ENCODE measurements at regions not wholly inside any gene's neighbourhood (a gene's known extent, or its start where the extent isn't known, plus 50 kb on each side); places are given as distances from the start of the nearest gene placed in this dataset.

DNA sequence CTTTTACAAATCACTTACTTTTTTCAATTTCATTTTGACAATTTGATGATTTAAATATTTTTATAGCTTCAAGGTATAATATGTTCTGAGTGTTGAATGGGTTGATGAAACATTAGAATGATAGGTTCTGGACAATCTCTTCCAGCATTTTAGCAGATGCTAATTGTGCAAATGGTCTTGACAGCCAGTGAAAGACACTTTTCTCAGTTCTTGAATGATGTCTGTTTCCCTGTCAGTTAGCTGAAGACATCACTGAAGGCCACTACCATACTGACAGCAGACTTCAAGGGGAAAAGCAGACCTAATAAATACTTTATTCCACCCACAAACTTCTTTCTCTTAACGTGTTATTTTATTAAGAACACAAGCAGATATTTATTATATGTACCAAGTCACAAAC is 498.6 kb downstream of the GRXCR1 start:
- Histone ChIP-seq H3K4me1 (ENCODE audit: control insufficient read depth in 1 of 2, extremely low read depth in 1 of 2, insufficient read depth in 2 of 2, low read length in 2 of 2) (no peaks in the 10 kb centered on the region), H3K27me3 (replicated peaks in 1 of 2; ENCODE audit: control insufficient read depth in 2 of 2, extremely low read depth in 1 of 2, insufficient read depth in 2 of 2, low read length in 1 of 2) (no peaks in the 10 kb centered on the region), H3K36me3 (ENCODE audit: control insufficient read depth in 2 of 2, extremely low read depth in 1 of 2, insufficient read depth in 1 of 2, low read length in 1 of 2) (no peaks in the 10 kb centered on the region), H3K27ac (ENCODE audit: low read length) (no peak overlapping the region), H3K9me3 (no peaks in the 10 kb centered on the region), H3K4me3 (ENCODE audit: control insufficient read depth in 1 of 2, extremely low read depth in 1 of 2, low read length in 1 of 2) (no peak overlapping the region)
- H3K9me3 Mint-ChIP-seq, result peaks cover 0 to 8% (median 6%) of the 10 kb centered on the region in 3 donors
- no peaks in the 10 kb centered on the region for H3K27me3 Mint-ChIP-seq
- ATAC-seq (replicated peaks in 1 of 4), result no peak
- ChIA-PET POLR2A (no interaction called here), CTCF (no interaction called here)
- WGBS (ENCODE audit: insufficient coverage), result no CpG with 5 or more reads among the region's 1 CpG
- no peak for DNase-seq
- H3K4me3 Mint-ChIP-seq, result no peak overlapping the region
- no peaks in the 10 kb centered on the region for H3K36me3 Mint-ChIP-seq
- no peak overlapping the region for H3K27ac Mint-ChIP-seq
- H3K4me1 Mint-ChIP-seq, result no peaks in the 10 kb centered on the region

DNA sequence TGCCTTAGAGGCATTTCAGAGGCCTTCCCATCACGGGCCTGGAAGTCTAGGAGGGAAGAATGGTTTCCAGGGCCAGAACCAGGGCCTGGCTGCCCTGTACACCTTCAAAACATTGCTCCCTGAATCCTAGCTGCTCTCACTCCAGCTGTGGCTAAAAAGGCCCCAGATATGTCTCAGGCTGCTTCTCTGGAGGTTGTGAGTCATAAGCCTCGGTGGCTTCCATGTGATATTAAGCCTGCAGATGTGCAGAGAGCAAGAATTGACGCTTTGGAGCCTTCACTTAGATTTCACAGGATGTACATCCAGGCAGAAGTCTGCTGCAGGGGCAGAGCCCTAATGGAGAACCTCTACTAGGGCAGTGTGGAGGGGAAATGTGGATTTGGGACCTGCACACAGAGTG is 502.5 kb downstream of the GRXCR1 start:
- no peak overlapping the region for H3K4me3 ChIP-seq (ENCODE audit: control insufficient read depth in 1 of 2, extremely low read depth in 1 of 2, low read length in 1 of 2)
- Mint-ChIP-seq H3K27me3 (no peaks in the 10 kb centered on the region), H3K4me3 (no peak overlapping the region), H3K27ac (no peak overlapping the region), H3K36me3 (no peaks in the 10 kb centered on the region), H3K9me3 (peaks cover 9 to 16% (median 15%) of the 10 kb centered on the region in 3 donors), H3K4me1 (no peaks in the 10 kb centered on the region)
- no peak overlapping the region for H3K27ac ChIP-seq (ENCODE audit: low read length)
- DNase-seq, result no peak
- ATAC-seq (replicated peaks in 1 of 4), result no peak
- H3K9me3 ChIP-seq, result peaks cover 3% of the 10 kb centered on the region
- WGBS (ENCODE audit: insufficient coverage), result 51% methylated on average over 3 of the region's 3 CpGs
- POLR2A ChIA-PET, result no interaction called here
- CTCF ChIA-PET, result no interaction called here
- no peaks in the 10 kb centered on the region for H3K4me1 ChIP-seq (ENCODE audit: control insufficient read depth in 1 of 2, extremely low read depth in 1 of 2, insufficient read depth in 2 of 2, low read length in 2 of 2)
- no peaks in the 10 kb centered on the region for H3K36me3 ChIP-seq (ENCODE audit: control insufficient read depth in 2 of 2, extremely low read depth in 1 of 2, insufficient read depth in 1 of 2, low read length in 1 of 2)
- no peaks in the 10 kb centered on the region for H3K27me3 ChIP-seq (replicated peaks in 1 of 2; ENCODE audit: control insufficient read depth in 2 of 2, extremely low read depth in 1 of 2, insufficient read depth in 2 of 2, low read length in 1 of 2)

DNA sequence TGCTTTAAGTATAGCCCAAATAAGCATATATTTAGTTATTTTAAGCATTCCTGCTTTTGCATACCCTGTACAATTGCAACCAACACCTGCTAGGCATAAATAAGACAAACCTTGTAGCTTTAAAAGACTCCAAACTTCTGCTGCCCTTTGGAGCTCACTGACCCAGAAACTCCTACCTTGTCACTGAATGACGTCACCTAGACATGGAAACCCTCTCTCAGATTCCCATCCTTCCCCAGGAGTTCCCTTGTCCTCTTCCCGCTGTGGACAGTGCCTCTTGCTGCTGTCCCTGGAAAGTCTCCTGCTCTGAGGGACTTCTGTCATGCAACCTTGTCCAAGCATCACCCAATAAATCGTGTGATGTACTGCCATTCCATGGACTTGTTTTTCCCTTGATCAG is 507.2 kb downstream of the GRXCR1 start:
- WGBS (ENCODE audit: insufficient coverage), result 69% methylated on average over 3 of the region's 3 CpGs
- ATAC-seq (replicated peaks in 1 of 4) (no peak), DNase-seq (no peak)
- Histone ChIP-seq H3K9me3 (peaks cover 3% of the 10 kb centered on the region), H3K36me3 (ENCODE audit: control insufficient read depth in 2 of 2, extremely low read depth in 1 of 2, insufficient read depth in 1 of 2, low read length in 1 of 2) (no peaks in the 10 kb centered on the region), H3K4me3 (ENCODE audit: control insufficient read depth in 1 of 2, extremely low read depth in 1 of 2, low read length in 1 of 2) (no peak overlapping the region), H3K27ac (ENCODE audit: low read length) (no peak overlapping the region), H3K4me1 (ENCODE audit: control insufficient read depth in 1 of 2, extremely low read depth in 1 of 2, insufficient read depth in 2 of 2, low read length in 2 of 2) (no peaks in the 10 kb centered on the region), H3K27me3 (replicated peaks in 1 of 2; ENCODE audit: control insufficient read depth in 2 of 2, extremely low read depth in 1 of 2, insufficient read depth in 2 of 2, low read length in 1 of 2) (no peaks in the 10 kb centered on the region)
- Mint-ChIP-seq H3K9me3 (peaks cover 12 to 18% (median 13%) of the 10 kb centered on the region in 3 donors), H3K4me3 (no peak overlapping the region), H3K27ac (no peak overlapping the region), H3K36me3 (no peaks in the 10 kb centered on the region), H3K4me1 (no peaks in the 10 kb centered on the region), H3K27me3 (no peaks in the 10 kb centered on the region)
- ChIA-PET POLR2A (no interaction called here), CTCF (no interaction called here)

DNA sequence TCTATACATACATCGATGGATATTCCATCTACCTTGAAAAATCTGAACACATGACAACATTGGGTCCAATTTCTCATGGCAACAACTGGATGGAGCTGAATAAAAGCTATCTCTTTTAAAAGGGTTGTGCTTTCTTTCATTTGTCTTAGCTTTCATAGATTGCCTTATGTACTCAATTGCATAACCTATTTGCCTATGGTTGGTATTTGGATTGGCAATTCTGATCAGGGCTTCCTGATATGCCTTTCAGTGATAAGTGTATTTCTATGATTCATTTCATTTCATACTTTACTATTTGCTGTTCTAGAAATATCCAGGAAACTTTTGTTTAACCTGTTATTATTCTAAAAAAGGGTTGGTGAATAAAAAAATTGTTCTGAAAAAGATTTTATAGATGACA is 509.9 kb downstream of the GRXCR1 start:
- Histone ChIP-seq H3K36me3 (ENCODE audit: control insufficient read depth in 2 of 2, extremely low read depth in 1 of 2, insufficient read depth in 1 of 2, low read length in 1 of 2) (no peaks in the 10 kb centered on the region), H3K9me3 (peaks cover 3% of the 10 kb centered on the region), H3K4me1 (ENCODE audit: control insufficient read depth in 1 of 2, extremely low read depth in 1 of 2, insufficient read depth in 2 of 2, low read length in 2 of 2) (no peaks in the 10 kb centered on the region), H3K27me3 (replicated peaks in 1 of 2; ENCODE audit: control insufficient read depth in 2 of 2, extremely low read depth in 1 of 2, insufficient read depth in 2 of 2, low read length in 1 of 2) (no peaks in the 10 kb centered on the region), H3K27ac (ENCODE audit: low read length) (no peak overlapping the region), H3K4me3 (ENCODE audit: control insufficient read depth in 1 of 2, extremely low read depth in 1 of 2, low read length in 1 of 2) (no peak overlapping the region)
- WGBS (ENCODE audit: insufficient coverage), result no CpG with 5 or more reads among the region's 1 CpG
- H3K36me3 Mint-ChIP-seq, result no peaks in the 10 kb centered on the region
- H3K9me3 Mint-ChIP-seq, result peaks cover 8 to 20% (median 16%) of the 10 kb centered on the region in 3 donors
- CTCF ChIA-PET, result no interaction called here
- no peaks in the 10 kb centered on the region for H3K27me3 Mint-ChIP-seq
- no peak overlapping the region for H3K27ac Mint-ChIP-seq
- no peaks in the 10 kb centered on the region for H3K4me1 Mint-ChIP-seq
- POLR2A ChIA-PET, result no interaction called here
- no peak for DNase-seq
- no peak overlapping the region for H3K4me3 Mint-ChIP-seq
- ATAC-seq (replicated peaks in 1 of 4), result no peak

DNA sequence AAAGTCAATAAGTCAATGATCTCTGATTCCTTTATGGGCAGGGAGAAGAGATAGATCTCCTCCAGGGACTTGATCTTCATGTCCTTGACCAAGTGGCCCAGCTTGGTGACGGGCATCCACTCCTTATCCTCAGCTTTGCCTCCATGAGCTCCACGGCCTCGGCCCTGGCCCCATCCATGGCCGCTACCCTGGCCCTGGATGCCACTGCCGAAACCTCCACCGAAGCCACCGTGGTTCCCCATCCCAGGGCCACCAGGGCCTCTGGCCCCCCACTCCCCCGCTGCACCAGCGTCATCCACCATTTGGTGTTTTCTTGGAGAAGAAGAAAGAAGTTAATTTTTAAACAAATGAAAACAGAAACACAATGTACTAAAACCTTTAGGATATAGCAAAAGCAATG is 518.1 kb downstream of the GRXCR1 start:
- Histone ChIP-seq H3K27me3 (replicated peaks in 1 of 2; ENCODE audit: control insufficient read depth in 2 of 2, extremely low read depth in 1 of 2, insufficient read depth in 2 of 2, low read length in 1 of 2) (no peaks in the 10 kb centered on the region), H3K4me1 (ENCODE audit: control insufficient read depth in 1 of 2, extremely low read depth in 1 of 2, insufficient read depth in 2 of 2, low read length in 2 of 2) (no peaks in the 10 kb centered on the region), H3K9me3 (no peaks in the 10 kb centered on the region), H3K27ac (ENCODE audit: low read length) (no peak overlapping the region), H3K36me3 (ENCODE audit: control insufficient read depth in 2 of 2, extremely low read depth in 1 of 2, insufficient read depth in 1 of 2, low read length in 1 of 2) (no peaks in the 10 kb centered on the region), H3K4me3 (ENCODE audit: control insufficient read depth in 1 of 2, extremely low read depth in 1 of 2, low read length in 1 of 2) (no peak overlapping the region)
- CTCF ChIA-PET, result no interaction called here
- H3K4me1 Mint-ChIP-seq, result no peaks in the 10 kb centered on the region
- no peak overlapping the region for H3K27ac Mint-ChIP-seq
- DNase-seq (no peak), ATAC-seq (replicated peaks in 1 of 4) (no peak)
- no peaks in the 10 kb centered on the region for H3K36me3 Mint-ChIP-seq
- POLR2A ChIA-PET, result no interaction called here
- 83% methylated on average over 2 of the region's 9 CpGs for WGBS (ENCODE audit: insufficient coverage)
- H3K9me3 Mint-ChIP-seq, result peaks cover 4 to 20% (median 14%) of the 10 kb centered on the region in 3 donors
- no peak overlapping the region for H3K4me3 Mint-ChIP-seq
- no peaks in the 10 kb centered on the region for H3K27me3 Mint-ChIP-seq

DNA sequence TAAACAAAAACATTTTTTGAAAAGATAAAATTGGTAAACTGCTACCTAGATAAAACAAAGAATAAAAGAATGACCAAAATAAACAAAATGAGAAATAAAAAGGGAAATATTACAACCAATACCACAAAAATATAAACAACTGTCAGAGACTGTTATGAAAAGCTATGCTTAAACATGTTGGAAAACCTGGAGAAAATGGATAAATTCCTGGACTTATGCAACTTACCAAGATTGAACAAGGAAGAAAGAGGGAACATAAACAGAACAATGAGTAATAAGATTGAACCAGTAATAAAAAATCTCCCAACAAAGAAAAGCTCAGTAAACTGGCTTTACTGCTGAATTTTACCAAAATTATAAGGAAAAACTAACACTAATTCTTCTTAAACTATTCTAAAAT is 518.7 kb downstream of the GRXCR1 start:
- POLR2A ChIA-PET, result no interaction called here
- H3K4me3 ChIP-seq (ENCODE audit: control insufficient read depth in 1 of 2, extremely low read depth in 1 of 2, low read length in 1 of 2), result no peak overlapping the region
- H3K9me3 Mint-ChIP-seq, result peaks cover 0 to 20% (median 14%) of the 10 kb centered on the region in 3 donors

DNA sequence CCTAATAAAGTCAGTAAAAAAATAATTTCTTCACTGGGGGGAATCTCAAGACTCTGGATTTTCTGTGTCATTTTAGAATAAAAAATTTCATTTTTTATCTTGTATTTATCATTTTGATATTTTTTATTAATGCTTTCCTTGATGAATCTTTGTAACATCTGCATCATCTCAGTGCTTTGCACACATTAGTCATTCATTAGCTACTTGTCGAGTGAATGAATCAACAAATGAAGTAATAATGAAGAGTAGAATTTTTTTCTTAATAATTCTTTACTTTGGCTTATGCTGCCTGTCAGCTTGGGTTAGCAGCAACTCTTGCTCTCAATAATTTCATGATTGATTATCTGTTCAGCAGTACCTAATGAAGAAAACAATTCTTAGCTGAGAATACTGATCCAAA is 530.8 kb downstream of the GRXCR1 start:
- Histone ChIP-seq H3K36me3 (ENCODE audit: control insufficient read depth in 2 of 2, extremely low read depth in 1 of 2, insufficient read depth in 1 of 2, low read length in 1 of 2) (no peaks in the 10 kb centered on the region), H3K9me3 (peaks cover 2% of the 10 kb centered on the region), H3K4me3 (ENCODE audit: control insufficient read depth in 1 of 2, extremely low read depth in 1 of 2, low read length in 1 of 2) (no peak overlapping the region), H3K4me1 (ENCODE audit: control insufficient read depth in 1 of 2, extremely low read depth in 1 of 2, insufficient read depth in 2 of 2, low read length in 2 of 2) (no peaks in the 10 kb centered on the region), H3K27ac (ENCODE audit: low read length) (no peak overlapping the region), H3K27me3 (replicated peaks in 1 of 2; ENCODE audit: control insufficient read depth in 2 of 2, extremely low read depth in 1 of 2, insufficient read depth in 2 of 2, low read length in 1 of 2) (no peaks in the 10 kb centered on the region)
- H3K27ac Mint-ChIP-seq, result no peak overlapping the region
- POLR2A ChIA-PET, result no interaction called here
- no peaks in the 10 kb centered on the region for H3K36me3 Mint-ChIP-seq
- H3K4me1 Mint-ChIP-seq, result no peaks in the 10 kb centered on the region
- no CpG with 5 or more reads among the region's 1 CpG for WGBS (ENCODE audit: insufficient coverage)
- ATAC-seq (replicated peaks in 1 of 4) (no peak), DNase-seq (no peak)
- H3K4me3 Mint-ChIP-seq, result no peak overlapping the region
- H3K9me3 Mint-ChIP-seq, result peaks cover 2 to 15% (median 8%) of the 10 kb centered on the region in 3 donors
- no peaks in the 10 kb centered on the region for H3K27me3 Mint-ChIP-seq
- CTCF ChIA-PET, result no interaction called here

More for the DNA sequence above, 518.7 kb downstream of the GRXCR1 start:
- H3K27ac Mint-ChIP-seq, result no peak overlapping the region
- Histone ChIP-seq H3K4me1 (ENCODE audit: control insufficient read depth in 1 of 2, extremely low read depth in 1 of 2, insufficient read depth in 2 of 2, low read length in 2 of 2) (no peaks in the 10 kb centered on the region), H3K9me3 (no peaks in the 10 kb centered on the region), H3K36me3 (ENCODE audit: control insufficient read depth in 2 of 2, extremely low read depth in 1 of 2, insufficient read depth in 1 of 2, low read length in 1 of 2) (no peaks in the 10 kb centered on the region), H3K27ac (ENCODE audit: low read length) (no peak overlapping the region), H3K27me3 (replicated peaks in 1 of 2; ENCODE audit: control insufficient read depth in 2 of 2, extremely low read depth in 1 of 2, insufficient read depth in 2 of 2, low read length in 1 of 2) (no peaks in the 10 kb centered on the region)
- CTCF ChIA-PET, result no interaction called here
- DNase-seq, result no peak
- H3K36me3 Mint-ChIP-seq, result no peaks in the 10 kb centered on the region
- no peak for ATAC-seq (replicated peaks in 1 of 4)
- H3K4me1 Mint-ChIP-seq, result no peaks in the 10 kb centered on the region
- no peaks in the 10 kb centered on the region for H3K27me3 Mint-ChIP-seq
- H3K4me3 Mint-ChIP-seq, result no peak overlapping the region

Measured in T-cell (primary cell).